ENCODE measurements at regions not wholly inside any gene's neighbourhood (a gene's known extent, or its start where the extent isn't known, plus 50 kb on each side); places are given as distances from the start of the nearest gene placed in this dataset.
"Not testable (repeated sequence)": the region's sequence is repeated elsewhere in the genome, so short reads cannot be mapped to it uniquely, and the experiment has no call there.

- no peak for DNase-seq (ENCODE audit: low read depth in 2 of 2)
These were observed 146.3 kb upstream of the NRG3 start for GRCh38 chr10:81728692-81729091.

GRCh38 chr10:81730891-81731290 is 144.1 kb upstream of the NRG3 start:
- no peak for DNase-seq (ENCODE audit: low read depth in 2 of 2)

GRCh38 chr10:81733542-81733941 is 141.5 kb upstream of the NRG3 start:
- DNase-seq (ENCODE audit: low read depth in 2 of 2): no peak

GRCh38 chr10:81735167-81735566 is 139.8 kb upstream of the NRG3 start:
- not testable (repeated sequence) for DNase-seq (ENCODE audit: low read depth in 2 of 2)

- DNase-seq (ENCODE audit: low read depth in 2 of 2): no peak
These were observed 115.9 kb upstream of the NRG3 start for GRCh38 chr10:81759111-81759510.

- DNase-seq (ENCODE audit: low read depth in 2 of 2): no peak
These were observed 90.8 kb upstream of the NRG3 start for GRCh38 chr10:81784111-81784597.

GRCh38 chr10:81792729-81793128 is 82.3 kb upstream of the NRG3 start:
- DNase-seq (ENCODE audit: low read depth in 2 of 2): no peak

GRCh38 chr10:81806842-81807241 is 68.2 kb upstream of the NRG3 start:
- DNase-seq (ENCODE audit: low read depth in 2 of 2): no peak

- DNase-seq (ENCODE audit: low read depth in 2 of 2): no peak
These were observed 60.2 kb upstream of the NRG3 start for GRCh38 chr10:81814842-81815241.

- no peak for DNase-seq (ENCODE audit: low read depth in 2 of 2)
These were observed 57.3 kb upstream of the NRG3 start for GRCh38 chr10:81817596-81818170.

GRCh38 chr10:81820418-81820817 is 54.6 kb upstream of the NRG3 start:
- DNase-seq (ENCODE audit: low read depth in 2 of 2): peak in 1 of 2 donors; percentile 6
